NOMO-1 (cell line): ENCODE measurements at regions not wholly inside any gene's neighbourhood (a gene's known extent, or its start where the extent isn't known, plus 50 kb on each side); places are given as distances from the start of the nearest gene placed in this dataset.

Experiments used
- DNase-seq, 2 experiments: peaks; one replicate each; lab custom pipeline; 2025; ENCODE audit not compliant: unreplicated experiment in 2 of 2; lab: John Stamatoyannopoulos, UW

DNA sequence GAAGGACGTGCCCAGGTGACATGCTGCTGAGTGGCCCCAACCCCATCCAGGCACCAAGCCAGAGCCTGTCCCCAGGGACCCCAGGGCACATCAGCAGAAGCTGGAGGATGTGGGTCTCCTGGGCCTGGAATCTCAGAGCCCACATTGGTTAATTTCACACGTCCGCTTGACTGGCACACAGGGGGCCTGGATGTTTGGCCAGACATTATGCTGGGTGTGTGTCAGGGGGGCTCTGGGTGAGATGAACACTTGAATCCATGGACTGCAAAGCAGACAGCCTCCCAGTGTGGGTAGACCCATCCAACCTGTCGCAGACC lies 79.1 kb upstream of the RET start:
- DNase-seq = no peak

DNA sequence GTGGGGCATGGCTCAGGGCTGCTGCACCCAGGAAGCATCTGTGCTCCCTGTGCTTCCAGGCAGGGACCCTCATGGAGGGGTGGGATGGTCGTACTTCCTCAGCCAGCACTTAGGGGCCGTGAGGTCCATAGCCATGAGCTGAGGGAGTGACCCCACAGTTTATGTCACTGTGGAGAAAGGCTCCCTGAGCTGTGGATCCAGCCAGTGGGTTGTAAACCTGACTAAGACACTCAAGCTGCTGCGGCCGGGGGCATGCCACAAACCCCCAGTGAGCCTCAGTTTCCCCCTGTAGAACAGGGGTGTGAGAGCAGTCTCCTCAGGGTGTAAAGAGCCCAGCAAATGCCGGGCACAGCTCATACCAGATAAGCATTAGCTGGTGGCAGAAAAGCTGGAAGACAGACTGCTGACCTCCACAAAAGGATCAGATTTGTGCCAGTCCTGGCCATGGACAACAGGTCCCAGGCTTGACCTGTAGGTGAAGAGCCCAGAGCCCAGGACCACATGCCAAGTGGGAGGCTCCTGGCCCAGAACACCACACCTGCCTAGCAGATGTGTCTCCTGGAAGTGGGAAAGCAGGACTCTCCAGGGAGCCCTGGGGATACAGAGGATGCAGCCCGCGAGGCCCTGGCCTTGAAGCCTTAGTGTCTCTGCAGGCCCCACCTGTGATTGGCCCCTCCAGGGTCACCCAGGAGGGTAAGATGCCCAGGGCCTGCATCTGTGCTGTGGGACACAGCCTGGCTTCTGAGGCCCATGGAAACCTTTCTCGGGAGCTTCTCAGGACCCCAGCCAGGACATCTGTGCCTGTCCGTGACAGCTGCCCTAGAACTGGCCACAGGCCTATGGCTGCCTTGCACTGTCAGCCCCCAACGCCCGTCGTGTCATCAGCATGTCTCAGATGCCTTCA lies 78.1 kb upstream of the RET start:
- DNase-seq = no peak

DNA sequence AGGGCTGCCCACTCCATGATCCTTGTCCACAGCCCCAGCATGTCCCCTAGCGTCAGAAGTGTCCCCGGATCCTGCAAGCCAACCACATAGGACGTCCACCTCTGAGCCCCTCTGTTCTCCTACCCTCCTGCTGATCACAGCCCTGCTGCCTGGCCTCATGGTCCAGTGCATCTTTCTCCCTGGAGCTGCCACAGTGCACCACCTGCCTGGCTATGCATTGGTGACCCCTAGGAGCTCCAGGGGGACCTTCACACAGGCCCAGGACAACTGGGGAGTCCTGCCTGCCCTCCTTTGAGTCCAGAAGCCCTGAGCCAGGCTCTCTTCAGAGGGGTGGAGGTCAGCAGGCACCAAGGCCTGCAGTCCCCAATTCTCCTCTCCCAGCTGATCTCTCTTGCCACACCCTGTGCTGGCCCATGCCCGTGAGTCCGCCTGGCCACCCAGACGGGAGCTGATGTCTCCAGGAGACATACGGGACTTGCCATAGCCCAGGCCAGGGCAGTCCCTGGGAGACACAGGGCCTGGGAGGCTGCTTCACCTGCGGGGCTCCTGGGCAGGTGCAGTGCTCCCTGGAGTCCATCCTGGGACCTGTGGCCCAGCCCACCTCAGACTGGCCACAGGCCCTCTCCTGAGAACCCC lies 77.4 kb upstream of the RET start:
- no peak for DNase-seq

DNA sequence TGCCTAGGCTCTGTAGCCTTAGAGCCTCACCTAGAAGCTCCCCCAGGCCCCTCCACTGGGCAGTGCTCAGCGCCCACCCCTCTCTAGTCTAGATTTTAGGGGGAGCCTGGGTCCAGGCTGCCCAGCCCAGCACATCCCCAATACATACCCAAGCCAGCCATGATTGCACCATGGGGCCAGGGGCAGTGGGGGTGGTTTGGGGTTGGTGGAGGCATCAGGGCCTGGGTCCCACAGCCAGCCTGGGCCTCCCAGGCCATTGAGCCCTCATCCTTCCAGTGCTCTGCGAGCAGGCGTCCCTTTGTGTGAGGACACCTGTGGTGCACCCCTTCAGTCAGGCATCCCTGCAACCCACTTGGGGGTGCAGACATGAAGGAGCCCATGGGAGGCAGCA lies 76.9 kb upstream of the RET start:
- DNase-seq = no peak

DNA sequence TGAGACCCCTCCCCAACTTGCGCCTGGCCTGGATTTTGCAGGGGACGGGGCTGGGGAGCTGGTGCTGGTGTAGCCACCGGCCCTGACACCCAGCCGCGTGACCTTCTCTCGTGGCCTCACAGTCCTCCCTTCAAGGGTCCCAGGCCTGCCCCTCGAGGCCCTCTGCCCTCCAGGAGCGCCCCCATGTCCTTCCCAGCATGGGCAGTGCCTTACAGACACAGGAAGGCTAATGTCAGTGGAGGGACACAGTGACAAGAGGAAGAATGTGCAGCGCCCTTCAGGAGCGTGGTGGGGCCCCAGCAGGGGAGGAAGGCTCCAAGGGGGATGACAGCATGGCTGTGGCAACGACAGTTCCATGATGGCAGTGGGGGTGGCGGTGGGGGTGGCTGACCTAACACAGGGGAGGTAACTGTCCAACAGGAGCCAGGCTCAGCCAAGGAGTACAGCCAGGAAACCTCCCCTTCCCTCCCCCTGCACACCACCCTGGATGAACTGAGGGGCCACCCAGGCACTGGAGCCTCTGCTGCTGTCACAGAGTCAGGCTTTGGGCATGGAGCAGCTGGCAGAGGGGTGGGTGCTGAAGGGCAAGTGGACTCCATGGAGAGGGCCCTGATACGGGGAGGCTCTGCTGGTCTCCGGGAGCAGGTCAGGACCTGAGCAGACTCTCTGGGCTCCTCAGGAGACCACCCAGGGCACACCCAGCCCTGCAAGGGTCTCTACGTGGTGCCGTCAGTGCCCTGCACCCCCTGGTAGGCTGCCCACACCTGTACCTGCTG lies 76.0 kb upstream of the RET start:
- peak; percentile 19 to 36 for DNase-seq

DNA sequence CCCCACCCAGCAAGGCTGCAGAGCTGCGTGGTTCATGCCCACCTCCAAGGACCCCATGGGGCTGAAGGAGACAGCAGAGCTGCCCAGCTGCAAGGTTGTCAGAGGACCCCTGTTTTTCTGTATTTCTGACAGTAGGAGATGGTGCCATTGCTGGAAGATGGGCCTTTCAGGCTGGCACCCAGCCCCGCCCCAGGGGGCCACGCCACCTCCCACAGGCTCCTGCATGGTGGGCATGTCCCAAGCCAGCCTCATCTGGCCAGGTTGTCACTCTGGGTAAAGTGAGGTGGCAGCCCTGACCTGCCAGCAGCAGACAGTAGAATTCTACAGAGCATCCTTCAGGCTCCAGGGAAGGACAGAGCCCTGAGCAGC lies 75.5 kb upstream of the RET start:
- DNase-seq = no peak

DNA sequence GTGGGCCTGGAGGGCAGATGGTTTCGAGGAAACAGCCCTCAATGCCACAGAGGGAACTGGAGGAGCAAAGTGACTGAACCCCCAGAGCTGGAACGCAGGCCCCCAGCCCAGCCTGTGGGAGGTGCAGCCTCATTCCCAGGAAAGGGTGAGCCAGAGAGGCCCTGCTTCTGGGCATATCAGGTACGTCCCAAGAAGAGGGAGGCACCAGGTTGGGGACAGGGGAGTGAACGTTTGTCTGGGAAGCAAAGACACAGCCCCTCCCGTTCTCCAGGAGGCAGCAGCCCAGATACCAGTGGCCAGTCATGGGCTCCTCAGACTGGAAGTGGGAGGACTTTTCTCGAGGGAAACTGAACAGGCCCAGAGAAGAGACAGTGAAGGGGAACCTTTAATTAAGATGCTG lies 74.3 kb upstream of the RET start:
- DNase-seq = no peak

DNA sequence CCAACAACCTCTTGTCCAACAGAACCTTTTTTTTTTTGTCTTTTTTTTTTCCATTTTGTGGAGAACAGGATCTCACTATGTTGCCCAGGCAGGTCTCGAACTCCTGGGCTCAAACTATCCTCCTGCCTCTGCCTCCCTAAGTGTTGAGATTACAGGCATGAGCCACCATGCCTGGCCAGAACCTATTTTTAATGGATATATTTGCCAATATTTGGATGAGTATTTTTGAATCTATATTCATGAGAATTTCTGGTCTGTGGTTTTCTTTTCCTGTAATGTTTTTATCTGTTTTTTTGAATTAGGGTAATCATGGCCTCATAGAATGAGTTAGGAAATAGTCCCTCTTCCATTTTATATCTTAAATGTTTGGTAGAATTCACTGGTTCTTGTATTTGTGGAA lies 70.4 kb upstream of the RET start:
- DNase-seq = no peak

DNA sequence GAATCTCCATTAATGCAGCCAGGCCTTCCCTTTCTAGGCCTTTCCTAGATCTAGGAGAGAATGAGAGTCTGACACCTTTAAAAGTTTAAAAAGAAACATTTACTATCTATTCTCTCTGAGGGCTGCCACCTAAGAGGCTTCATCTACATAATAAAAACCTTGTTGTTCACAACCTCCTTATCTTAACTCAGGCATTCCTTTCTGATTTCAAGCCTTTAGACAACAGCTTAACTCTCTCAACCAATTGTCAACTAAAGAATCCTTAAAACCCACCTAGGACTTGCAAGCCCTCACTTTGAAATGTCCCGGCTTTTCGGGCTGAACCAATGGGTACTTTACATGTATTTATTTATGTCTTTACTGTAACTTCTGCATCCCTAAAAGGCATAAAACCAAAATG lies 64.3 kb upstream of the RET start:
- no peak for DNase-seq

DNA sequence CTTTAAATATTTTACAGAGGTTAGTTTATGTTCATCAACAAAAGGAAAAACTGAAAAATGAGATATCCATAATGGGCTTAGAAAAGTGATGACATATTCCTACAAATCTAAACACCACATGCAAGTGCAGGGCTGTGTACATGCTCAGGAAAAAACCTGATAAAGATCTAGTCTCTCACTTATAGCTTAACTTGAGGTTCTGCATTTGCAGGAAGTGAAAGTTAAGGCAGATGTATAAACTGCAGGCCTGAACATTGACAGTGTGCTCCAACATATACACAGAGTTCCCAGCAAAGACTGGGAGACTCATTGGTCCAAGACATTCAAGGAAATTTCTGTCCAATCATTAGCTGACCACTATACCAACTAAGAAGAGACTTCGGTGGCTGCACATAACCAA lies 63.8 kb upstream of the RET start:
- DNase-seq = peak; percentile 55 to 84

DNA sequence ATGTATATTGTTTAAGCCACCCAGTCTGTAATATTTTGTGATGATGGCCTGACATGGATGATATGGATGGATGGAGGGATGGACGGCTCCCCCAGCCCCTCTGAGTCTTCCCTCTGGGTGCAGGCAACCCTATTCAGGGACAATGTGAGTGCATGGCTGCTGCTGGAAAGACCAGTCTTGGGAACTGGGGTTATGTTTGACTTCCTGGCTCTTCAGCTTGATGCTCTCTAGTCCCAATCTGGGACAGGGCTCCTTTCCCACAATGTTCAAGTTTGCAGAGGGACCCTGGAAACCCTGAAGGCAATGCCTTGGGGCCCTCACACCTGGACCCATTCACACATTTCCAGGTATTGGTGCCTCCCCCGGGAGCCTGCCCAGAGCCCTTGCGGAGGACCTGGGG lies 52.3 kb upstream of the RET start:
- no peak for DNase-seq

DNA sequence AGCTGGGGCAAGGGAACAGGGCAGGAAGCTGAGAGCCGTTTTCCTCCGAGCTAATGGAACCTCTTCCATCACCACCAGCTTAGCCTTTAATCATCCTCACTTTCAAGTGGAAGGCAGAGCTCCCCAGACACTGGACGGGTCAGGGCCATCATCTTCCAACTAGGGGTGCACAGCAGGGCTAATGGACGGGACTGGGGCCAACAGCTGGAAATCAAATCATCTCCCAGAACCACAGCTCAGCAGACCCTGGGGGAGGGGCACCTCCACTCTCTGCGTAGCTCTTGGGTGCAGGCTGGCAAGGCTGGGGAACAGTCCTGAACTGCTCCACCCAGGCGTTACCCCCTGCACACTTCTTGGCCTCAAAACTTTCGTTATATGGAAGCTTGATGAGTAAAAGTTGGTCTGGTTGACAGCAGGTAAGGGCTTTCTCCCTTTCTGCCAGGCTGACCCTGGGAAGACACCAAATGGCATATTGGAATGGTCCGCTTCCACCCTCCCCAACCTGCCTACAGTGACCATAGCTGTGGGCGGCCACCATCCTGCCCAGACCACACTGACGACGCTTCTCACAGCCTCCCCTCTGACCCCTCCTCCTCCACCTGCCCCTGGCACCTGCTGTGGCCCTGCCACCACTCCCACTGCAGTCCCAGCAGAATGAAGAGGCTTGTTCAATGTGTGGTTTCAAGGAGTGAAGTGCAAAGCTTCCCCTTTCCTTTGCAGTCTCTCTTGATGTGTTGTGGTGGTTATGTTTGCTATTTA lies 51.7 kb upstream of the RET start:
- no peak for DNase-seq

DNA sequence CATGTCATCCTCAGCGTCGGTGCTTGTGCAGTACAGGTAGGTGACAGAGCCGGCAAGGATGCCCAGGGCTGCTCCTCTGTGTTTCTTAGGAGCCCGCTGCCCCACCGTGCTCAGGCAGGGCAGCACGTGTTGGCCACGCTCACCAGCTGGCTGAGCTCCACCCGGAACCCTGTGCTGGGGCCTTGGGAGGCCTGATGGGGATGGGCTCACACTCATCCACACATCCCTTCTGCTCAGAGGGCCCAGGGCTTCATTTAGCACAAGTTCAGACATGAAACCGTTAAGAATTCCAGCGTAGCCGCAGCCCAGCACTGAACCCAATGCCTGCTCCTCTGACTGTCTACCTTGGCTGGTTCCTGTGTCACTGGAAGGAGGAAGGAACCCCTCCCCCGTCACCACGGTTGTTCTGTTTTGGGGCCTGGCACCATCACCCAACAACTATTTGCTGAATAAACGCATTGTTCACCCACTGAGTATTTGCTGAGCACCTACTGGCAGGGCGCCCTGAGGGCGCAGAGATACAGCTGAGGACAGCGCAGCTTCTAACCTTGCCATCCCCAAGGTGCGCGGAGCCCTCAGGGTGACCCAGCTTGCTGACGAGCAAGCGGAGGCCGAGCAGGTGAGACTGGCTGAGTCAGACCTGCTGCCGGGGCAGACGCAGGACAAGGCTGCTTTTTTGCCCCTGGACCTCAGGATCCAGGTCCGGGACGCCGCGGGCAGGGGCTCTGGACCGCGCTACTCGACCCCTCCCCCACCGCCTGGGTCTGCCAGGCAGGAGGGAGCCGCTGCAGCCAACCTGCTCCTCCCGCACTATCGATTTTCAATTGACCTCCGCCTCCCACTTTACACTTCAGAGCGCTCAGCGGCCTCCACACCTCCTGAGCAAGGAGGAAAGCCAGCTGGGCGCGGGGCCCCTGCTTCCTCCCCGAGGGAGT lies 50.6 kb upstream of the RET start:
- DNase-seq = no peak
